B cell (primary cell): ENCODE measurements at regions not wholly inside any gene's neighbourhood (a gene's known extent, or its start where the extent isn't known, plus 50 kb on each side); places are given as distances from the start of the nearest gene placed in this dataset.

Experiments
- CTCF ChIP-seq: fragments of 200-600 bp; IDR thresholded peaks from one replicate; pipeline ENCODE4 v1.8.0; 2022; ENCODE audit warnings: antibody characterized with exemption, mild to moderate bottlenecking
- EZH2 ChIP-seq: IDR thresholded peaks from 2 replicates; pipeline ENCODE4 v1.6.1; 2012; ENCODE audit warnings: borderline replicate concordance, low read depth, mild to moderate bottlenecking, moderate library complexity, low read length; ENCODE audit not compliant: insufficient read depth, poor library complexity, severe bottlenecking

GRCh38 chr2:226180281-226180884 is 619.2 kb downstream of the IRS1 start:
- TF ChIP-seq CTCF (no peak), EZH2 (no peak)
